ENCODE measurements at regions not wholly inside any gene's neighbourhood (a gene's known extent, or its start where the extent isn't known, plus 50 kb on each side); places are given as distances from the start of the nearest gene placed in this dataset.
"Not testable (repeated sequence)": the region's sequence is repeated elsewhere in the genome, so short reads cannot be mapped to it uniquely, and the experiment has no call there.

DNA sequence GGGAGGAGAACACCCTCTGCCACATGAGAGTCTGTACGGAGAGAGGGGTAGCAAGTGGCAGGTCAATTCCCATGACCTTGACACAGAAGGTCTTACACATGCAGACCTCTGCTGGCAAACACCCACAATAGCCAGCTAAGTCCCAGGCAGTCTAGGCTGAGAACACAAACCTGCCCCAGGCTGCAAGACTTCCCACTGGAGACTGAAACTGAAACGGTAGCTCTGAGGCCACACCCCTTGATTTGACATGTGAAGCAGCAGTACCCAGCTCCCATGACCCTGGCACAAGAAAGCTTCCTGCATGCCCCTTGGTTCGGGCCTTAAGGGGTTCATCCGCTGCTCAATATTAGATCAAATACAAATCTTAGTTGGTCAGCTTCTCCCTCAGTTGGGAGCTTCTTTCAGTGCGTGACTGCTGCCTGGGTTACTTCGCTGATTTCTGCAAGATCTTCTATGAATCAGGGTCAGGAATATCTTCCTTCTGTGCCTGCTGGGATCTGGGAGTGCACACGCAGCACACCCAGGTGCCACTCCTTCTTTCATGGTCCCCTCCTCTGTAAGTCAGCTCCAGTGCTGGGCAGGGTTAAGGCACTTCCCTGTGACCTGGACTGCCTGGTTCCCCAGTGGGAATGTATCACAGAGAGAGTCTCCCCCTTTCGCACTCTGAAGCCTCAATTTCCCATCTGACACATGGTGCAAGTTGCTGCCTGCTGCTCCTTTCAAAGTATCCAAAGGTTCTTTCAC, 187.2 kb upstream of the NPAP1 start:
- 76 to 77% methylated on average over 5 of the region's 8 CpGs for WGBS, 2 experiments (ENCODE audit: insufficient coverage in 2 of 2)
- not testable (repeated sequence) for H3K9me3 ChIP-seq (ENCODE audit: control insufficient read depth, low read length); H3K36me3 ChIP-seq (ENCODE audit: control insufficient read depth, insufficient read depth, low read length)

DNA sequence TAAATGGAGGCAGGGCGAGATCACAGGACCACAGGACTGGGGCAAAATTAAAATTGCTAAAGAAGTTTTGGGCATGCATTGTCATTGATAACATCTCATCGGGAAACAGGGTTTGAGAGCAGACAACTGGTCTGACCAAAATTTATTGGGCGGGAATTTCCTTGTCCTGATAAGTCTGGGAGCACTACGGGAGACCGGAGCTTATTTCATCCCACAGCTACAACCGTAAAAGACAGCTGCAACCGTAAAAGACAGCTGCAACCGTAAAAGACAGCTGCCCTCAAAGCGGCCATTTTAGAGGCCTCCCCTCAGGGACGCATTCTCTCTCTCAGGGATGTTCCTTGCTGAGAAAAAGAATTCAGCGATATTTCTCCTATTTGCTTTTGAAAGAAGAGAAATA, 170.4 kb upstream of the NPAP1 start:
- not testable (repeated sequence) for H3K4me3 ChIP-seq (ENCODE audit: extremely low read depth, insufficient read depth, low read length, poor library complexity, severe bottlenecking); H3K9me3 ChIP-seq (ENCODE audit: control insufficient read depth, low read length); H3K36me3 ChIP-seq (ENCODE audit: control insufficient read depth, insufficient read depth, low read length); H3K4me1 ChIP-seq (ENCODE audit: control insufficient read depth, insufficient read depth, low read length, poor library complexity, severe bottlenecking); H3K27ac ChIP-seq (ENCODE audit: low read depth, low read length, severe bottlenecking)
- WGBS, 2 experiments (ENCODE audit: insufficient coverage in 2 of 2): 88 to 93% methylated on average over 3 to 10 of the region's 11 CpGs

More for the DNA sequence above, 187.2 kb upstream of the NPAP1 start:
- not testable (repeated sequence) for H3K27ac ChIP-seq (ENCODE audit: low read depth, low read length, severe bottlenecking); H3K4me1 ChIP-seq (ENCODE audit: control insufficient read depth, insufficient read depth, low read length, poor library complexity, severe bottlenecking); H3K4me3 ChIP-seq (ENCODE audit: extremely low read depth, insufficient read depth, low read length, poor library complexity, severe bottlenecking)

DNA sequence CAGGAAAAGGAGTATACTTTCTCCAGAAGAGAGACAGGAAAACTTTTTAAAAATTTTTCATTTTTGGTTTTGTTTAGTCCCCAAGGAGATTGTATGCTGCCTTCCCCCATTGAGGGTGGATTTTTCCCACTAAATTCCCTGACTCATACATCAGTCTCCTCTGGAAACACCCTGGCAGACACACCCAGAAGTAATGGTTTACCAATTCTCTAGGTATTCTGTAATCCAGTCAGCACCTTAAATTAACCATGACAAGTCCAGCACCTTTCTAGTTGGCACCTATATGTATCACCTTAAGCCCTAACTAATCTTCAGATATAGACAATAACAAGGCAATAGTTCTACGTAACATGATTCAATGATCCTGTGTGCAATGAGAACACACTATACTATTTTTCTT, 165.9 kb upstream of the NPAP1 start:
- not testable (repeated sequence) for H3K4me3 ChIP-seq (ENCODE audit: extremely low read depth, insufficient read depth, low read length, poor library complexity, severe bottlenecking); H3K9me3 ChIP-seq (ENCODE audit: control insufficient read depth, low read length); H3K4me1 ChIP-seq (ENCODE audit: control insufficient read depth, insufficient read depth, low read length, poor library complexity, severe bottlenecking); H3K36me3 ChIP-seq (ENCODE audit: control insufficient read depth, insufficient read depth, low read length); H3K27ac ChIP-seq (ENCODE audit: low read depth, low read length, severe bottlenecking)
- no CpG with 5 or more reads among the region's 1 CpG for WGBS, 2 experiments (ENCODE audit: insufficient coverage in 2 of 2)

DNA sequence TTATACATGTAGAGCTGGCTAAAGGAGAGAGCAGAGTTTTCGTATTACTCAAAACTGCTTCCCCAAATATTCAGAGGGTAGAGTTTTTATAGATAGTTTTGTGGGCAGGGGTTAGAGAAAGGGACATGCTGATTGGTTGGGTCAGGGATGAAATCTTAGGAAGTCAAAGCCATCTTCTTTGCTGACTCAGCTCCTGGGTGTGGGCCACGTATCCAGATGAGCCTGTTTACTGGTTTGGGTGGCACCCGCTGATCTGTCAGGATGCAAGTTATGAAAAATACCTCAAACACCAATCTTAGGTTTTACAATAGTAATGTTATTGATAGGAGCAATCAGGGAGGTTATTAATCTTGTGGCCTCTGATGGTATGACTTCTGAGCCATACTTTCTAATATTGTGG, 164.0 kb upstream of the NPAP1 start:
- H3K4me3 ChIP-seq (ENCODE audit: extremely low read depth, insufficient read depth, low read length, poor library complexity, severe bottlenecking); H3K9me3 ChIP-seq (ENCODE audit: control insufficient read depth, low read length); H3K4me1 ChIP-seq (ENCODE audit: control insufficient read depth, insufficient read depth, low read length, poor library complexity, severe bottlenecking); H3K36me3 ChIP-seq (ENCODE audit: control insufficient read depth, insufficient read depth, low read length); H3K27ac ChIP-seq (ENCODE audit: low read depth, low read length, severe bottlenecking): not testable (repeated sequence)
- WGBS, 2 experiments (ENCODE audit: insufficient coverage in 2 of 2): no CpG with 5 or more reads among the region's 3 CpGs

DNA sequence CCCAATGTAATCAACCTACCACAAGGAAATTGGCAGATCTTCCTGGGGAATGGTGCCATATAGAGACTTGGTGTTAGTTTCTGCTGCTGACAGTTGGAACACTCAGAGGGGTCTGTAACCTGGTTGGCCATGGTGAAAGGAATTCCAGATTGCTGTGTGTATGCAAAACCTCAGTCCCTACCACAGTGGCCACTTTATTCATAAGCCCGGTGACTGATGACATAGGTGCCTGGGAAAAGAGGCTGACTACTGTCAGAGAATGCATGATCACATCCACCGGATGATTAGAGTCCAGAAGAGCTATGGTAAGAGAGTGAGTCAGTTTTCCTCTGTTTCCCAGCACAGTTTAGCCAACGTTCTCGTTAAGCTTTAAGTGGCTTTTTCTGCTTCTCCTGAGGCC, 156.8 kb upstream of the NPAP1 start:
- H3K9me3 ChIP-seq (ENCODE audit: control insufficient read depth, low read length); H3K4me1 ChIP-seq (ENCODE audit: control insufficient read depth, insufficient read depth, low read length, poor library complexity, severe bottlenecking); H3K4me3 ChIP-seq (ENCODE audit: extremely low read depth, insufficient read depth, low read length, poor library complexity, severe bottlenecking); H3K27ac ChIP-seq (ENCODE audit: low read depth, low read length, severe bottlenecking); H3K36me3 ChIP-seq (ENCODE audit: control insufficient read depth, insufficient read depth, low read length): not testable (repeated sequence)
- 76% methylated on average over 2 of the region's 4 CpGs; no CpG with 5 or more reads in 1 of the 2 experiments for WGBS, 2 experiments (ENCODE audit: insufficient coverage in 2 of 2)

DNA sequence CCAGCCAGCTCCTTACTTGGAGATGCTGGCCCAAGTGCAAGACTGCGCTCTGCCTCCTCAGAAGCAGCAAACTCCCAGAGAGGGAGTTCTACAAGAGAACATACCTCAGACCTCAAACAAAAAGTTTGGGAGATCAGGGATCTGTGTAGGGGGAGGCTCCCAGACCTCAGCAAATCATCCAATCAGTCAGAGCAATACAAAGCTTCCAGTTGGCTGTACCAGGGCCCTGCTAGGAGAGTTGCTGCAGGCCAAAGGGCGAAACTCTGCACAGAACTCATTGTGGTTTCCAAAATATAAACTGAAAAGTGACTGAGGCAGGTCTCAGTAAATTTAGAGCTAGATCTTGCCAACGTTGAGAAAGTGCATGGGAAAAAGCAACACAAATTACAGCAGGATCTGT, 144.3 kb upstream of the NPAP1 start:
- not testable (repeated sequence) for H3K27ac ChIP-seq (ENCODE audit: low read depth, low read length, severe bottlenecking); H3K36me3 ChIP-seq (ENCODE audit: control insufficient read depth, insufficient read depth, low read length); H3K4me1 ChIP-seq (ENCODE audit: control insufficient read depth, insufficient read depth, low read length, poor library complexity, severe bottlenecking); H3K4me3 ChIP-seq (ENCODE audit: extremely low read depth, insufficient read depth, low read length, poor library complexity, severe bottlenecking); H3K9me3 ChIP-seq (ENCODE audit: control insufficient read depth, low read length)
- WGBS, 2 experiments (ENCODE audit: insufficient coverage in 2 of 2): 70 to 71% methylated on average over 2 of the region's 3 CpGs

DNA sequence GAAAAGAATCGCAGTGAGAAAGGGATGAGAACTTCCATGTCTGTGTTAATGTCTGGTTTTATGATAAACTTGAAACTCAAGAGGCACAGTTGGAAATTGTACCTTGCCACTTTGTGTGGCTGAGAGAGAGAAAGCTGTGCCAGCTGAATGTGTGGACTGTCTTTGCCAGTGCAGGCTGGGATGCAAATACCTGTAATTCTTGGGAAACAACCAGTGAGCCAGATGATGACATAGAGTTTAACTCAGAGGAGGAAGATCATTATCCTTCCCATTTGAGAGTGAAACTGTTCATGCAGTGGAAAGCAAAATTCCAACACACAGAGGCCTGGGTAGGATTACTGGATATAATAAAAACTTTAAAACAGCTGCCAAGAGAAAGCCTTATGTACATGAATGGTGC, 141.5 kb upstream of the NPAP1 start:
- not testable (repeated sequence) for H3K36me3 ChIP-seq (ENCODE audit: control insufficient read depth, insufficient read depth, low read length); H3K4me3 ChIP-seq (ENCODE audit: extremely low read depth, insufficient read depth, low read length, poor library complexity, severe bottlenecking); H3K9me3 ChIP-seq (ENCODE audit: control insufficient read depth, low read length); H3K4me1 ChIP-seq (ENCODE audit: control insufficient read depth, insufficient read depth, low read length, poor library complexity, severe bottlenecking); H3K27ac ChIP-seq (ENCODE audit: low read depth, low read length, severe bottlenecking)
- 71% methylated on average over 1 of the region's 1 CpG; no CpG with 5 or more reads in 1 of the 2 experiments for WGBS, 2 experiments (ENCODE audit: insufficient coverage in 2 of 2)

DNA sequence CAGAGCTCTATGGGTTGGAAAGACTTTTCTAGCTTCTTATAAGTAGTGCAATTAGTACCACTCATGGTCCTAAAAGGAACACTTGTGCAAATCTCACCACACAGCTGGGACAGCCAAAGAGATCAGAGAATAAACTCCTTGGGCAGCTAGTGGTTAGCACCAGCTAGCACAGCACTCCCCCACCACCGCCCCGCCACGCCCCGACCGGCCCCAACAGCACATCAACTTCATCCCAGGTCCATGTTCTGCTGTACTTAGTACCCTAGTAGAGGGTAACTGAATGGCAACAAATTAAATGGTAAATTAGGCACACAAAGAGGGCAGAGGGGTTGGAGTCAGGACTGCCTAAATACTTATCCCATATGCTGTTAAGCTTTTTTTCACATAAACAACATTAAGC, 118.3 kb upstream of the NPAP1 start:
- WGBS, 2 experiments (ENCODE audit: insufficient coverage in 2 of 2): no CpG with 5 or more reads among the region's 5 CpGs
- H3K27ac ChIP-seq (ENCODE audit: low read depth, low read length, severe bottlenecking); H3K4me3 ChIP-seq (ENCODE audit: extremely low read depth, insufficient read depth, low read length, poor library complexity, severe bottlenecking); H3K9me3 ChIP-seq (ENCODE audit: control insufficient read depth, low read length); H3K4me1 ChIP-seq (ENCODE audit: control insufficient read depth, insufficient read depth, low read length, poor library complexity, severe bottlenecking); H3K36me3 ChIP-seq (ENCODE audit: control insufficient read depth, insufficient read depth, low read length): not testable (repeated sequence)

DNA sequence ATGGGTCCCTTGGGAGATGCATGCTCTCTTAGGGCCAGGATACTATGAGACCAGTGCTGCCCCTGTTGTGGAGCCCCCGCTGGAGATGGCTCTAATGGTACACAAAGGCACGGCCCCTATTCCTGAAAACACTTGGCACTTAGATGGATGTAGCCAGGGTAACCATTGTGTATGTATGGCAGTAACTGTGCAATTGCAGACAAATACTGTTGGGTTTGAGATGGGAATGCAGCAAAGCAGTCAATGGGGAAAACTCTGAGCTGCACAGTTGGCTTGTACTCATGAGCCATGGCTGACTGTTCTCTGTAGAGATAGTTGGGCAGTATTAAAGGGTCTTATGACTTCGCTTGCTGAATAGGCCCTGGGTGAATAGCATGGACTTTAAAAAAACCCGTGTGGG, 67.9 kb upstream of the NPAP1 start:
- no peaks in the 10 kb centered on the region for H3K36me3 ChIP-seq (ENCODE audit: control insufficient read depth, insufficient read depth, low read length)
- no peak overlapping the region for H3K4me3 ChIP-seq (ENCODE audit: extremely low read depth, insufficient read depth, low read length, poor library complexity, severe bottlenecking)
- no peak overlapping the region for H3K27ac ChIP-seq (ENCODE audit: low read depth, low read length, severe bottlenecking)
- no peaks in the 10 kb centered on the region for H3K4me1 ChIP-seq (ENCODE audit: control insufficient read depth, insufficient read depth, low read length, poor library complexity, severe bottlenecking)
- H3K9me3 ChIP-seq (ENCODE audit: control insufficient read depth, low read length): peaks cover 20% of the 10 kb centered on the region
- 68 to 69% methylated on average over 4 of the region's 4 CpGs for WGBS, 2 experiments (ENCODE audit: insufficient coverage in 2 of 2)

DNA sequence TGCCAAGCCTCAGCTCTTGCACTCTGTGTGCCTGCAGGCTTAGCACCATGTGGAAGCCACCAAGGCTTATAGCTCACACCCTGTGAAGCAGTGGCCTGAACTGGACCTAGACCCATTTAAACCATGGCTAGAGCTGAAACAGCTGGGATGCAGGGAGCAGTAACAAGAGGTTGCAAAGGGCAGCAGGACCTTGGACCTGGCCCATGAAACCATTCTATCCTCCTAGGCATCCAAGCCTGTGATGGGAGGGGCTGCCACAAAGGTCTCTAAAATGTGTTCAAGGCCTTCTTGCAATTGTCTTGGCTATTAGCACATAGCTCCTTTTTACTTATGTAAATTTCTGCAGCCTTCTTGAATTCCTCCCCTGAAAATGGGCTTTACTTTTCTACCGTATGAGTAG, 57.9 kb upstream of the NPAP1 start:
- 100% methylated on average over 1 of the region's 1 CpG for whole genome bisulfite sequencing, 2 experiments (ENCODE audit: insufficient coverage in 2 of 2)
- H3K9me3 ChIP-seq (ENCODE audit: control insufficient read depth, low read length): peaks cover 38% of the 10 kb centered on the region

DNA sequence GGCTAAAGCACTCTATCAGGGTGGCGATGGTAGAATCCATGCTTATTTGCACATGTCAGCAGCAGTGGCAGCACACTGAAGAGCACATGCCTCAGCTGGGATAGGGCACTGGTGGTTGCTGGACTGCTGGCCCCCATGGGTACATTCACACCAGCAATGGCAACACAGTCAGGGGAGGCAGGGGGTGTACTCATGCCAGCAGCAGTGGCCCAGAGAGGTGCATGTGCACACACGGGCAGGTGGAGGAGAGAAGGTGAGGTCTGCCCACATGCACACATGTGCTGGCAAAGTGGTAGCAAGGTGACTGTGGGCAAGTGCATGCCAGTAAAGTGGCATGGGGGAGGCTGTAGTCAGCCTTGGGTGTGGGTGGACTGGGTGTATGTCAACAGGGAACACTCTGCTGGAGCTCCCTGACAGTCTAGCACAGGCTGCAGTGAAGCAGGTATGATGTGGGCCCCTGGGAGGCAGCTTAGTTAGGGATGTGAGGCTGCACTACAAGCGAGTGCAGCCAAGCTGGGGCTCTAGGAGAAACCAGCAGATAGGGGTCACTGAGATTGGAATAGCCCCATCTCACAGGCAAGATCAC, 53.9 kb upstream of the NPAP1 start:
- WGBS, 2 experiments (ENCODE audit: insufficient coverage in 2 of 2): 78 to 80% methylated on average over 3 of the region's 3 CpGs
- H3K4me1 ChIP-seq (ENCODE audit: control insufficient read depth, insufficient read depth, low read length, poor library complexity, severe bottlenecking): no peaks in the 10 kb centered on the region
- H3K4me3 ChIP-seq (ENCODE audit: extremely low read depth, insufficient read depth, low read length, poor library complexity, severe bottlenecking): no peak overlapping the region
- H3K27ac ChIP-seq (ENCODE audit: low read depth, low read length, severe bottlenecking): no peak overlapping the region
- H3K9me3 ChIP-seq (ENCODE audit: control insufficient read depth, low read length): peaks cover 42% of the 10 kb centered on the region
- no peaks in the 10 kb centered on the region for H3K36me3 ChIP-seq (ENCODE audit: control insufficient read depth, insufficient read depth, low read length)

More for the DNA sequence above, 57.9 kb upstream of the NPAP1 start:
- no peaks in the 10 kb centered on the region for H3K4me1 ChIP-seq (ENCODE audit: control insufficient read depth, insufficient read depth, low read length, poor library complexity, severe bottlenecking)
- H3K27ac ChIP-seq (ENCODE audit: low read depth, low read length, severe bottlenecking): no peak overlapping the region
- H3K36me3 ChIP-seq (ENCODE audit: control insufficient read depth, insufficient read depth, low read length): no peaks in the 10 kb centered on the region
- no peak overlapping the region for H3K4me3 ChIP-seq (ENCODE audit: extremely low read depth, insufficient read depth, low read length, poor library complexity, severe bottlenecking)

Data from mesodermal cell (in vitro differentiated cells).